ENCODE measurements at regions not wholly inside any gene's neighbourhood (a gene's known extent, or its start where the extent isn't known, plus 50 kb on each side); places are given as distances from the start of the nearest gene placed in this dataset.

- no peaks in the 10 kb centered on the region for H3K4me1 ChIP-seq
- H3K4me2 ChIP-seq, result no peak overlapping the region
- H3K36me3 ChIP-seq, result no peaks in the 10 kb centered on the region
- no peak overlapping the region for H3K9ac ChIP-seq
- H3K9me3 ChIP-seq, result no peaks in the 10 kb centered on the region
- H3K27ac ChIP-seq, result no peak overlapping the region
- no peaks in the 10 kb centered on the region for H4K20me1 ChIP-seq
- no peak overlapping the region for H3K4me3 ChIP-seq
- no peaks in the 10 kb centered on the region for H3K27me3 ChIP-seq
- no peak for TF ChIP-seq Cebpa-rat (IDR thresholded peaks at IDR 0.05)
Observed at GRCh38 chr19:28257396-28257795, 955.6 kb downstream of the UQCRFS1 start.

GRCh38 chr19:28247243-28247642, 965.7 kb downstream of the UQCRFS1 start:
- H3K27ac ChIP-seq, result no peak overlapping the region
- no peak overlapping the region for H3K9ac ChIP-seq
- no peak for TF ChIP-seq Cebpa-rat (IDR thresholded peaks at IDR 0.05)
- no peaks in the 10 kb centered on the region for H3K4me1 ChIP-seq
- H3K4me3 ChIP-seq, result no peak overlapping the region
- H3K4me2 ChIP-seq, result no peak overlapping the region
- no peaks in the 10 kb centered on the region for H4K20me1 ChIP-seq
- no peaks in the 10 kb centered on the region for H3K9me3 ChIP-seq
- H3K27me3 ChIP-seq, result no peaks in the 10 kb centered on the region
- H3K36me3 ChIP-seq, result no peaks in the 10 kb centered on the region

- Histone ChIP-seq H3K9me3 (no peaks in the 10 kb centered on the region), H3K4me3 (no peak overlapping the region), H3K36me3 (no peaks in the 10 kb centered on the region), H4K20me1 (no peaks in the 10 kb centered on the region), H3K27ac (no peak overlapping the region), H3K4me2 (no peak overlapping the region), H3K27me3 (no peaks in the 10 kb centered on the region), H3K4me1 (no peaks in the 10 kb centered on the region), H3K9ac (no peak overlapping the region)
- TF ChIP-seq Cebpa-rat (IDR thresholded peaks at IDR 0.05), result no peak
Observed at GRCh38 chr19:28245937-28246336, 967.0 kb downstream of the UQCRFS1 start.

- H3K27me3 ChIP-seq, result no peaks in the 10 kb centered on the region
- no peak for TF ChIP-seq Cebpa-rat (IDR thresholded peaks at IDR 0.05)
- no peak overlapping the region for H3K4me2 ChIP-seq
- H4K20me1 ChIP-seq, result no peaks in the 10 kb centered on the region
- H3K27ac ChIP-seq, result no peak overlapping the region
- no peaks in the 10 kb centered on the region for H3K36me3 ChIP-seq
- no peak overlapping the region for H3K9ac ChIP-seq
- H3K9me3 ChIP-seq, result no peaks in the 10 kb centered on the region
- H3K4me3 ChIP-seq, result no peak overlapping the region
- H3K4me1 ChIP-seq, result no peaks in the 10 kb centered on the region
Observed at GRCh38 chr19:28244966-28245365, 968.0 kb downstream of the UQCRFS1 start.

GRCh38 chr19:28242317-28242927, 970.5 kb downstream of the UQCRFS1 start:
- no peak for TF ChIP-seq Cebpa-rat (IDR thresholded peaks at IDR 0.05)
- Histone ChIP-seq H3K4me2 (no peak overlapping the region), H3K36me3 (no peaks in the 10 kb centered on the region), H3K27ac (no peak overlapping the region), H3K9me3 (no peaks in the 10 kb centered on the region), H3K4me3 (no peak overlapping the region), H3K4me1 (no peaks in the 10 kb centered on the region), H3K27me3 (no peaks in the 10 kb centered on the region), H3K9ac (no peak overlapping the region), H4K20me1 (no peaks in the 10 kb centered on the region)

GRCh38 chr19:28239270-28239669, 973.7 kb downstream of the UQCRFS1 start:
- TF ChIP-seq Cebpa-rat (IDR thresholded peaks at IDR 0.05), result no peak
- Histone ChIP-seq H3K27ac (no peak overlapping the region), H3K4me3 (no peak overlapping the region), H3K36me3 (no peaks in the 10 kb centered on the region), H3K4me2 (no peak overlapping the region), H3K9me3 (no peaks in the 10 kb centered on the region), H3K9ac (no peak overlapping the region), H3K4me1 (no peaks in the 10 kb centered on the region; the same call in 1 of the 2 replicates), H4K20me1 (no peaks in the 10 kb centered on the region), H3K27me3 (no peaks in the 10 kb centered on the region)

- no peak overlapping the region for H3K4me3 ChIP-seq
- no peak overlapping the region for H3K27ac ChIP-seq
- H3K9me3 ChIP-seq, result no peaks in the 10 kb centered on the region
- no peak for TF ChIP-seq Cebpa-rat (IDR thresholded peaks at IDR 0.05)
- no peaks in the 10 kb centered on the region for H3K36me3 ChIP-seq
- H3K4me2 ChIP-seq, result no peak overlapping the region
- H3K27me3 ChIP-seq, result no peaks in the 10 kb centered on the region
- no peaks in the 10 kb centered on the region; the same call in 1 of the 2 replicates for H3K4me1 ChIP-seq
- H3K9ac ChIP-seq, result no peak overlapping the region
- H4K20me1 ChIP-seq, result no peaks in the 10 kb centered on the region
Observed at GRCh38 chr19:28238270-28238820, 974.6 kb downstream of the UQCRFS1 start.

- H3K9me3 ChIP-seq, result no peaks in the 10 kb centered on the region
- H3K9ac ChIP-seq, result no peak overlapping the region
- H3K4me3 ChIP-seq, result no peak overlapping the region
- TF ChIP-seq Cebpa-rat (IDR thresholded peaks at IDR 0.05), result no peak
- H3K4me1 ChIP-seq, result no peaks in the 10 kb centered on the region; the same call in 1 of the 2 replicates
- no peak overlapping the region for H3K27ac ChIP-seq
- H3K27me3 ChIP-seq, result no peaks in the 10 kb centered on the region
- H3K36me3 ChIP-seq, result no peaks in the 10 kb centered on the region
- H4K20me1 ChIP-seq, result no peaks in the 10 kb centered on the region
- no peak overlapping the region for H3K4me2 ChIP-seq
Observed at GRCh38 chr19:28235606-28236125, 977.3 kb downstream of the UQCRFS1 start.

- TF ChIP-seq Cebpa-rat (IDR thresholded peaks at IDR 0.05), result no peak
- H3K4me1 ChIP-seq, result no peaks in the 10 kb centered on the region; the same call in 1 of the 2 replicates
- no peak overlapping the region for H3K27ac ChIP-seq
- no peak overlapping the region for H3K4me3 ChIP-seq
- no peaks in the 10 kb centered on the region for H3K36me3 ChIP-seq
- no peak overlapping the region for H3K9ac ChIP-seq
- no peak overlapping the region for H3K4me2 ChIP-seq
- no peaks in the 10 kb centered on the region for H3K9me3 ChIP-seq
- no peaks in the 10 kb centered on the region for H3K27me3 ChIP-seq
- no peaks in the 10 kb centered on the region for H4K20me1 ChIP-seq
Observed at GRCh38 chr19:28234637-28235036, 978.3 kb downstream of the UQCRFS1 start.

- no peak overlapping the region for H3K4me3 ChIP-seq
- no peaks in the 10 kb centered on the region for H4K20me1 ChIP-seq
- no peaks in the 10 kb centered on the region for H3K27me3 ChIP-seq
- no peak overlapping the region for H3K27ac ChIP-seq
- no peaks in the 10 kb centered on the region for H3K9me3 ChIP-seq
- TF ChIP-seq Cebpa-rat (IDR thresholded peaks at IDR 0.05), result no peak
- H3K9ac ChIP-seq, result no peak overlapping the region
- H3K4me2 ChIP-seq, result no peak overlapping the region
- no peaks in the 10 kb centered on the region for H3K36me3 ChIP-seq
- H3K4me1 ChIP-seq, result no peaks in the 10 kb centered on the region
Observed at GRCh38 chr19:28228854-28229253, 984.1 kb downstream of the UQCRFS1 start.
